ENCODE measurements at regions not wholly inside any gene's neighbourhood (a gene's known extent, or its start where the extent isn't known, plus 50 kb on each side); places are given as distances from the start of the nearest gene placed in this dataset.

- DNase-seq = no peak
These were observed 98.6 kb downstream of the BCL2L11 start for GRCh38 chr2:111219285-111219684.

- DNase-seq = no peak
These were observed 99.2 kb downstream of the BCL2L11 start for GRCh38 chr2:111219734-111220505.

- DNase-seq = no peak
These were observed 100.2 kb downstream of the BCL2L11 start for GRCh38 chr2:111220962-111221361.

- no peak for DNase-seq
These were observed 101.0 kb downstream of the BCL2L11 start for GRCh38 chr2:111221701-111222100.

DNA sequence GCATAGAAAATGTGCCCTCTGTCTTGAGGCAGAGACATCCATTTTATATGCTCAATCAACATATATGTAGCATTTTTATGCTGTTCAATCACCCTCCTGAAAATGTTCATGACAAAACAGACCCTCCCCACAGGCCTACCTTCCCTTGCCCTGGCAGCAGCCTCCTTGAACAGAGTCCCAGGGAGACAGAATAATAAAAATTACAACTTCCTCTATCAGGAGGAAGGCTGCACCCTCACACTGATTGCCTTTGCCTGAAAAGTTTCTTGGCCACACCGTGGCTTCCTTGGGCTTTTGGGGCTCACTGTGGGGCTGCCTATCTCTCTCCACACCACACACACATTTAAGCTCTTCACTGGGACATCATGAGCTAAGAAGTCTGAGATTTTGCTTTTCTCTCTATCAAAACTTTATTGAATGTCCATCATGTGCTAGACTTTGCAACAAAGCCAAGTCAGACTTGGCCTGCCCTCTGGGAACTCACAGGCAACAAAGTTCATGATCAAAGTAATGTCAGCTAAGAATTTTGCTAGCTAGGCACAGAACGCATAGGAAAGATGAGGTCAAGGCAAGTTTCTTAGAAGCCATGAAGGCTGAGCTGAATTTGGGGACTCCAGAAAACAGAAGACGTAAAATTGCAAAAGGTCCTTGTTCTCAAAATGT lies 101.6 kb downstream of the BCL2L11 start:
- no peak for DNase-seq

DNA sequence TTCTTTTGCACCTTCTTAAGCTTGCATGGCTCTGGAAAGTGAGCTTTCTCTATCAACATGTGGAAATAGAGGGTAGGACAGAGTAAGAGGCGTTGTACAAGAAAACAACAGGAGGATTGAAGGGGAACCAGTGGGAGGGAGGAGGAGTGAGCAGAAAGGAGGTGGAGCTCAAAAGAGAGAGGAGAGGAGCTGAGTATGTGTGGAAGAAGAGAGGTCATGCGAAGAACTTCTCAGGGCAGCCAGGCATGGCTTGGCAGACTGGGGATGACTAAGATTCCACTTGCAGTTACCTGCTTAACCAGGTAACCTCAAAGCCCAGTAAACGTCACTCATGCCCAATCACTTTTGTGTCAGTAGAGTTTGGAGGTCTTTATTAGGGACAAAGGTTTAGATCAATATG lies 105.1 kb downstream of the BCL2L11 start:
- DNase-seq = no peak

GRCh38 chr2:111226876-111227700 lies 106.4 kb downstream of the BCL2L11 start:
- no peak for DNase-seq

GRCh38 chr2:111227716-111228141 lies 107.0 kb downstream of the BCL2L11 start:
- DNase-seq = no peak

GRCh38 chr2:111231532-111232252 lies 111.0 kb downstream of the BCL2L11 start:
- DNase-seq = no peak

GRCh38 chr2:111235192-111236015 lies 114.7 kb downstream of the BCL2L11 start:
- DNase-seq = peak; percentile 64

DNA sequence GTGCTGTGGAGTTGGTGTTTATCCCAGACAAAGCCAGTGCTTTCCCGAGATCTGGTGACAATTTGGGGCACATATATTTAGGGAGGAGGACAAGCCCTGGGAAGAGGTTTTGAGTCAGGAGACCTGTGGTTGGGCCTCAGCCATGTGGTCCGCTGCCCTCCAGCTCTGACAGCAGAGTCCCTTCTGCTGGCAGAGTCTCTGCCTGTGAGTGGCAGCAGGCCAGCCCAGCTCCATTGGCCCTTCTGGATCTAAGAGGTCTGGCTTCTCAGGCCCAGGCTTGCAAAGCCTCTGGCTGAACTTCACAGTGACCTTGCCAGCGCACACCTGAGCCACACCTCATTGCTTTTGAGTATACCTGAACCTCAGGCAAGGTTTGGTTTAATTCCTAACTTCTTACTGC lies 115.3 kb downstream of the BCL2L11 start:
- DNase-seq = peak; percentile 63

GRCh38 chr2:111238296-111238695 lies 117.6 kb downstream of the BCL2L11 start:
- no peak for DNase-seq

GRCh38 chr2:111239107-111239506 lies 118.4 kb downstream of the BCL2L11 start:
- DNase-seq = no peak

GRCh38 chr2:111239581-111240249 lies 119.0 kb downstream of the BCL2L11 start:
- DNase-seq = no peak

- DNase-seq = no peak
These were observed 122.6 kb downstream of the BCL2L11 start for GRCh38 chr2:111243295-111243694.

- no peak for DNase-seq
These were observed 124.2 kb downstream of the BCL2L11 start for GRCh38 chr2:111244864-111245263.

GRCh38 chr2:111246620-111247061 lies 125.9 kb downstream of the BCL2L11 start:
- DNase-seq = no peak

GRCh38 chr2:111247491-111247890 lies 126.8 kb downstream of the BCL2L11 start:
- no peak for DNase-seq

DNA sequence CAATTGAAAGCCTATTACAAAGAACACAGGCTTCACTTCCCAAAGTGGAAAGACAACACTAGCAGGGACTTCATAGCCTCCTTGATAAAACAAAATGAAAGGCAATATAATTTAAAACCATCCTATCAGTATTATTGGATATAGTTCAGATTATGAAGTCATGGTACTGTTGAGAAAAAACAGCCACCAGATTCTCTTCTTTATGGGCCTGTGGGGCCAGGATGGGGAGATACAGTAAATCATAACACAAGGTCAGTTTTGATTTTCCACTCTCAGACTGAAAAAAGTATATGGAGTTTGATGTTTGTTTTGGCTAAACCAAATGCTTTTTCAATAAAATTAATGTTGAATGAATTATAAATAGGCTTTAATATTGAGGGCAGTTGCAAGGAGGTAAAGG lies 129.1 kb downstream of the BCL2L11 start:
- no peak for DNase-seq

- DNase-seq = no peak
These were observed 129.8 kb downstream of the BCL2L11 start for GRCh38 chr2:111250448-111251030.

GRCh38 chr2:111251711-111252110 lies 131.0 kb downstream of the BCL2L11 start:
- no peak for DNase-seq
